BLaER1 treated with 17β-estradiol and CSF1 and Interleukin-3, amounts not matched to agents 10 nM and 100 nM (cell line): ENCODE measurements at regions not wholly inside any gene's neighbourhood (a gene's known extent, or its start where the extent isn't known, plus 50 kb on each side); places are given as distances from the start of the nearest gene placed in this dataset.

Source experiments
- H3K27ac ChIP-seq, 11 experiments: shearing (Covaris generic); formaldehyde crosslinking; 2 replicates each; pipeline ENCODE4 v1.8.1; 2022
- H3K27me3 ChIP-seq, 11 experiments: shearing (Covaris generic); formaldehyde crosslinking; 2 replicates each; pipeline ENCODE4 v1.8.1; 2022
- H3K36me3 ChIP-seq, 11 experiments: shearing (Covaris generic); formaldehyde crosslinking; 2 replicates each; pipeline ENCODE4 v1.8.1; 2022
- H3K4me1 ChIP-seq, 10 experiments: shearing (Covaris generic); formaldehyde crosslinking; 2 replicates each; pipeline ENCODE4 v1.8.1; 2022
- H3K4me2 ChIP-seq, 11 experiments: shearing (Covaris generic); formaldehyde crosslinking; 2 replicates each; pipeline ENCODE4 v1.8.1; 2022
- H3K4me3 ChIP-seq, 10 experiments: shearing (Covaris generic); formaldehyde crosslinking; 2 replicates each; pipeline ENCODE4 v1.8.1; 2022
- H3K9ac ChIP-seq, 11 experiments: shearing (Covaris generic); formaldehyde crosslinking; 2 replicates each; pipeline ENCODE4 v1.8.1; 2022
- H3K9me3 ChIP-seq, 11 experiments: shearing (Covaris generic); formaldehyde crosslinking; replicated peaks in 1 of 11; 2 replicates each; pipeline ENCODE4 v1.8.1; 2022
- H4K20me1 ChIP-seq, 11 experiments: shearing (Covaris generic); formaldehyde crosslinking; 2 replicates each; pipeline ENCODE4 v1.8.1; 2022
- Cebpa-rat ChIP-seq, 11 experiments: shearing (Covaris generic); IDR thresholded peaks; 2 replicates each; pipeline ENCODE4 v1.8.1; 2022

DNA sequence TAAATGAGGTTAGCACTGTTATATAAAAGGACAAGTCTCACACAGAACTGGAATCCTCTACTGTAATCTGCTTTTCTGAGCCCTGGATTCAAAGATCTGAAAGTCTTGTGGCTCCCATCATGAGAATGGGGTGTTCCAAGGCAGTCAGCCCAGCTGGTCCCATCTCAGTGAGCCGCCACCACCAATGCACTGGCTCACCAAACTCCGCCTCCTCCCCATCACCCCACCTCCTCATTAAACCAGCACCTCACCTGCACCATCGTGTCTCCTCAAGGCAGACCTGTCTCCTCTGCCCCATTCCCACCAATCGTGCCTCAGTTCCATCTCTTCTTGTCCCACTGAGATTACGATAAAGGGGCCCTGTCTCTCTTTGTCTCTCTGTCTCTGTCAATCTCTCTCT is 166.7 kb downstream of the USP12 start:
- Histone ChIP-seq H3K4me2 (peak overlapping the region in 8 of 11 experiments; percentile 49 to 80 (median 56); a peak in 10 of 22 replicates), H3K36me3 (no peaks in the 10 kb centered on the region), H3K9ac (no peak overlapping the region), H4K20me1 (peaks cover 0 to 23% (median 7%) of the 10 kb centered on the region in 11 experiments; a peak in 7 of 22 replicates), H3K4me3 (no peak overlapping the region), H3K27me3 (peaks cover 44 to 90% (median 89%) of the 10 kb centered on the region in 11 experiments), H3K9me3 (peaks cover 0 to 12% (median 8%) of the 10 kb centered on the region in 11 experiments; a peak in 12 of 22 replicates), H3K27ac (no peak overlapping the region), H3K4me1 (peaks cover 11 to 17% (median 16%) of the 10 kb centered on the region in 10 experiments)
- TF ChIP-seq Cebpa-rat (IDR thresholded peaks at IDR 0.05): no peak

- H4K20me1 ChIP-seq: peaks cover 0 to 23% (median 7%) of the 10 kb centered on the region in 11 experiments; a peak in 7 of 22 replicates
- no peak overlapping the region for H3K4me2 ChIP-seq
- H3K9ac ChIP-seq: no peak overlapping the region
- H3K27me3 ChIP-seq: peaks cover 48 to 95% (median 93%) of the 10 kb centered on the region in 11 experiments
- no peak for TF ChIP-seq Cebpa-rat (IDR thresholded peaks at IDR 0.05)
- H3K4me3 ChIP-seq: no peak overlapping the region
- H3K9me3 ChIP-seq: peaks cover 0 to 12% (median 8%) of the 10 kb centered on the region in 11 experiments; a peak in 12 of 22 replicates
- H3K27ac ChIP-seq: no peak overlapping the region
- no peaks in the 10 kb centered on the region for H3K36me3 ChIP-seq
- peaks cover 11 to 20% (median 16%) of the 10 kb centered on the region in 10 experiments for H3K4me1 ChIP-seq
Measured at GRCh38 chr13:27004326-27004725, 167.3 kb downstream of the USP12 start.

- H3K4me2 ChIP-seq: 0 out of 22 replicates have a peak overlapping the region, but pooled peaks of 1 of the 11 experiments have one; percentile 10
- H3K27me3 ChIP-seq: peaks cover 39 to 91% (median 90%) of the 10 kb centered on the region in 11 experiments
Measured at GRCh38 chr13:27001705-27002104, 169.9 kb downstream of the USP12 start.

DNA sequence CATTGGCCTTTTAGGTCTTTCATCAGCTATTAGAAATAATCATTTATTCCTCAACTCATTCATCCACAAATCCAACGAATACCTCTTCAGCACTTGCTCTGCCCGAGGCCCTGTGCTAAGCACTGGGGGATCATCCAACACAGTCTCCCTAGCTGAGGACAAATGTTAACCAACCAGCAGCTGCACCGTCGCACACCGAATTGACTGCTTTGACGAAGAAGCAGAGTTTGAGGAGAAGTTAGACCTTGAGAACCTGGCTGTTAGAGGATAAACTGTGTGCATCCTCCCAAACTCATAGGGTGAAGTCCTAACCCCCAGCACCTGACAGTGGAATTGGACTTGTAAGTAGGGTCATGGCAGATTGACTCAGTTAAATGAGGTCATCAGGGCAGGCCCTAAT is 170.9 kb downstream of the USP12 start:
- Histone ChIP-seq H3K4me2 (no peak overlapping the region), H3K4me1 (peaks cover 22 to 35% (median 28%) of the 10 kb centered on the region in 10 experiments), H3K36me3 (no peaks in the 10 kb centered on the region), H4K20me1 (peaks cover 0 to 20% (median 0%) of the 10 kb centered on the region in 11 experiments; a peak in 8 of 22 replicates), H3K27me3 (peaks cover 29 to 88% (median 83%) of the 10 kb centered on the region in 11 experiments), H3K4me3 (no peak overlapping the region), H3K9ac (no peak overlapping the region), H3K27ac (no peak overlapping the region), H3K9me3 (peaks cover 0 to 14% (median 9%) of the 10 kb centered on the region in 11 experiments; a peak in 15 of 22 replicates)
- no peak for TF ChIP-seq Cebpa-rat (IDR thresholded peaks at IDR 0.05)

More at GRCh38 chr13:27001705-27002104, 169.9 kb downstream of the USP12 start:
- Histone ChIP-seq H3K36me3 (no peaks in the 10 kb centered on the region), H3K4me3 (no peak overlapping the region), H3K9me3 (peaks cover 0 to 12% (median 8%) of the 10 kb centered on the region in 11 experiments; a peak in 12 of 22 replicates), H3K9ac (no peak overlapping the region), H3K4me1 (peaks cover 30 to 41% (median 32%) of the 10 kb centered on the region in 10 experiments), H4K20me1 (peaks cover 0 to 29% (median under 1%) of the 10 kb centered on the region in 11 experiments; a peak in 8 of 22 replicates), H3K27ac (no peak overlapping the region)
- TF ChIP-seq Cebpa-rat (IDR thresholded peaks at IDR 0.05): no peak

- peak overlapping the region in 3 of 11 experiments; percentile 5 to 16 (median 12); a peak in 2 of 22 replicates for H3K4me2 ChIP-seq
- no peak overlapping the region for H3K9ac ChIP-seq
- H3K27me3 ChIP-seq: peaks cover 25 to 88% (median 83%) of the 10 kb centered on the region in 11 experiments
- H3K4me3 ChIP-seq: no peak overlapping the region
- H4K20me1 ChIP-seq: peaks cover 0 to 22% (median 0%) of the 10 kb centered on the region in 11 experiments; a peak in 6 of 22 replicates
- H3K4me1 ChIP-seq: peaks cover 17 to 28% (median 23%) of the 10 kb centered on the region in 10 experiments
- no peak for TF ChIP-seq Cebpa-rat (IDR thresholded peaks at IDR 0.05)
- no peak overlapping the region for H3K27ac ChIP-seq
- peaks cover 0 to 14% (median 9%) of the 10 kb centered on the region in 11 experiments; a peak in 15 of 22 replicates for H3K9me3 ChIP-seq
- no peaks in the 10 kb centered on the region for H3K36me3 ChIP-seq
Measured at GRCh38 chr13:26999499-26999898, 172.1 kb downstream of the USP12 start.

GRCh38 chr13:26998292-26998691 is 173.3 kb downstream of the USP12 start:
- peaks cover 0 to 22% (median 0%) of the 10 kb centered on the region in 11 experiments; a peak in 6 of 22 replicates for H4K20me1 ChIP-seq
- H3K4me1 ChIP-seq: peaks cover 17 to 28% (median 23%) of the 10 kb centered on the region in 10 experiments
- H3K4me2 ChIP-seq: peak overlapping the region; percentile 66 to 92 (median 80); a peak in 21 of 22 replicates
- no peak overlapping the region for H3K9ac ChIP-seq
- H3K27me3 ChIP-seq: peaks cover 20 to 87% (median 78%) of the 10 kb centered on the region in 11 experiments
- no peaks in the 10 kb centered on the region for H3K36me3 ChIP-seq
- no peak for TF ChIP-seq Cebpa-rat (IDR thresholded peaks at IDR 0.05)
- H3K4me3 ChIP-seq: no peak overlapping the region
- no peak overlapping the region for H3K27ac ChIP-seq
- peaks cover 0 to 11% (median 5%) of the 10 kb centered on the region in 11 experiments; a peak in 14 of 22 replicates for H3K9me3 ChIP-seq

- peaks cover 0 to 22% (median 0%) of the 10 kb centered on the region in 11 experiments; a peak in 7 of 22 replicates for H4K20me1 ChIP-seq
- no peaks in the 10 kb centered on the region for H3K36me3 ChIP-seq
- peak overlapping the region; percentile 66 to 92 (median 80) for H3K4me2 ChIP-seq
- no peak for TF ChIP-seq Cebpa-rat (IDR thresholded peaks at IDR 0.05)
- peak overlapping the region in 1 of 11 experiments; percentile 27; a peak in 2 of 22 replicates for H3K27ac ChIP-seq
- peaks cover 0 to 6% (median 0%) of the 10 kb centered on the region in 11 experiments; a peak in 3 of 22 replicates for H3K9me3 ChIP-seq
- H3K4me3 ChIP-seq: peak overlapping the region in 2 of 10 experiments; percentile 21 to 27; a peak in 2 of 20 replicates
- peaks cover 17 to 85% (median 66%) of the 10 kb centered on the region in 11 experiments for H3K27me3 ChIP-seq
- peaks cover 17 to 28% (median 23%) of the 10 kb centered on the region in 10 experiments for H3K4me1 ChIP-seq
- H3K9ac ChIP-seq: peak overlapping the region in 1 of 11 experiments; percentile 1; a peak in 1 of 22 replicates
Measured at GRCh38 chr13:26996965-26997752, 174.5 kb downstream of the USP12 start.

DNA sequence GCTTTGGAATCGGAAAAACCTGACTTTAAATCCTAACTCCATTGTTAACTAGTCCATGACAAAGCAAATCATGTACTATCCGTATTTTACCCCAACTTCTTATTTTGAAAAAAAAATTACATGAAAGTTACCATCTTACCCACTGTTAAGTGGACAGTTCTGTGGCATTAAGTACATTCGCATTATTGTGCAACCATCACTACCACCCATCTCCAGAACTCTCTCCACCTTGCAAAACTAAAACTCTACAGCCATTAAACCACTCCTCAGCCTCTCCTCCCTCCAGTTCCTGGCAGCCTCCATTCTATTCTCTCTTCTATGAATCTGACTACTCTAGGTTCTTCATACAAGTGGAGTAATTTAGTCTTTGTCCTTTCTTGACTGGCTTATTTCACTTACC is 176.5 kb downstream of the USP12 start:
- Histone ChIP-seq H4K20me1 (peaks cover 0 to 20% (median 0%) of the 10 kb centered on the region in 11 experiments; a peak in 7 of 22 replicates), H3K4me3 (no peak overlapping the region), H3K4me2 (no peak overlapping the region), H3K4me1 (peaks cover 17 to 28% (median 23%) of the 10 kb centered on the region in 10 experiments), H3K36me3 (no peaks in the 10 kb centered on the region), H3K27ac (no peak overlapping the region), H3K27me3 (peaks cover 17 to 70% (median 46%) of the 10 kb centered on the region in 11 experiments), H3K9me3 (peaks cover 0 to 6% (median 0%) of the 10 kb centered on the region in 11 experiments; a peak in 3 of 22 replicates), H3K9ac (no peak overlapping the region)
- TF ChIP-seq Cebpa-rat (IDR thresholded peaks at IDR 0.05): peak in 1 of 11 experiments; percentile 39; a peak in 2 of 22 replicates
